Liver (tissue), 8 donors: ENCODE measurements at regions not wholly inside any gene's neighbourhood (a gene's known extent, or its start where the extent isn't known, plus 50 kb on each side); places are given as distances from the start of the nearest gene placed in this dataset.

Experiments used
- DNase-seq: peaks from one replicate; pipeline ENCODE4 v3.0.0-alpha.2; 2017; ENCODE audit warnings: low spot score
- H3K27ac ChIP-seq, 2 donors: one replicate each; pipeline ENCODE4 v1.7.0; 2013; ENCODE audit warnings: inconsistent platforms in 2 of 2, low read length in 2 of 2, control low read depth in 1 of 2, low read depth in 1 of 2, mild to moderate bottlenecking in 1 of 2
- H3K27me3 ChIP-seq, 4 donors: one replicate each; pipeline versions ENCODE4 v1.6.1 to v1.7.0; 2013; ENCODE audit warnings: low read length in 3 of 4, inconsistent platforms in 1 of 4, mild to moderate bottlenecking in 1 of 4, moderate library complexity in 1 of 4; ENCODE audit not compliant: control insufficient read depth in 4 of 4, insufficient read depth in 4 of 4
- H3K36me3 ChIP-seq, 4 donors: one replicate each; pipeline versions ENCODE4 v1.6.1 to v1.7.0; 2013; ENCODE audit warnings: low read length in 3 of 4, mild to moderate bottlenecking in 3 of 4, low read depth in 1 of 4, moderate library complexity in 1 of 4; ENCODE audit not compliant: control insufficient read depth in 4 of 4, insufficient read depth in 3 of 4
- H3K4me1 ChIP-seq, 4 donors: one replicate each; pipeline versions ENCODE4 v1.6.1 to v1.7.0; 2013; ENCODE audit warnings: low read length in 3 of 4, mild to moderate bottlenecking in 3 of 4, moderate library complexity in 1 of 4; ENCODE audit not compliant: control insufficient read depth in 4 of 4, insufficient read depth in 4 of 4
- H3K4me3 ChIP-seq, 3 donors: one replicate each; pipeline versions ENCODE4 v1.6.1 to v1.7.0; 2013; ENCODE audit warnings: low read length in 3 of 3, control low read depth in 1 of 3, low read depth in 1 of 3, mild to moderate bottlenecking in 1 of 3
- H3K9ac ChIP-seq, 2 donors: one replicate each; pipeline ENCODE4 v1.7.0; 2013; ENCODE audit warnings: low read length in 2 of 2, mild to moderate bottlenecking in 2 of 2, moderate library complexity in 2 of 2, control low read depth in 1 of 2, low read depth in 1 of 2
- H3K9me3 ChIP-seq, 4 donors: one replicate each; pipeline versions ENCODE4 v1.6.1 to v1.7.0; 2013; ENCODE audit warnings: low read length in 3 of 4; ENCODE audit not compliant: control insufficient read depth in 4 of 4
- CTCF ChIP-seq: fragments of 150-350 bp; IDR thresholded peaks from 2 replicates; pipeline ENCODE4 v1.5.1; 2017; ENCODE audit warnings: improper control_type of control experiment, low read depth, low read length; ENCODE audit not compliant: missing input control
- EGR1 ChIP-seq, 2 donors: IDR thresholded peaks; 2 replicates each; pipeline ENCODE4 v1.6.1; 2016 to 2018; ENCODE audit warnings: antibody characterized with exemption in 2 of 2, low read depth in 2 of 2
- FOXA1 ChIP-seq: IDR thresholded peaks from 2 replicates; pipeline ENCODE4 v1.6.1; 2016; ENCODE audit warnings: antibody characterized with exemption
- FOXA2 ChIP-seq: IDR thresholded peaks from 2 replicates; pipeline ENCODE4 v1.6.1; 2016; ENCODE audit warnings: antibody characterized with exemption
- HNF4A ChIP-seq, 2 donors: conservative IDR thresholded peaks; 2 replicates each; pipeline ENCODE4 v1.6.1; 2016; ENCODE audit warnings: antibody characterized with exemption in 2 of 2, mild to moderate bottlenecking in 2 of 2
- HNF4G ChIP-seq: IDR thresholded peaks from 2 replicates; pipeline ENCODE4 v1.6.1; 2016; ENCODE audit warnings: antibody characterized with exemption
- MAX ChIP-seq: IDR thresholded peaks from 2 replicates; pipeline ENCODE4 v1.6.1; 2016; ENCODE audit warnings: antibody characterized with exemption
- RAD21 ChIP-seq, 2 donors: IDR thresholded peaks; 2 replicates each; pipeline ENCODE4 v1.6.1; 2016; ENCODE audit warnings: antibody characterized with exemption in 2 of 2, mild to moderate bottlenecking in 2 of 2
- REST ChIP-seq: IDR thresholded peaks from 2 replicates; pipeline ENCODE4 v1.6.1; 2016; ENCODE audit warnings: antibody characterized with exemption, mild to moderate bottlenecking
- RXRA ChIP-seq, 2 donors: IDR thresholded peaks; 2 replicates each; pipeline ENCODE4 v1.6.1; 2017 to 2018; ENCODE audit warnings: antibody characterized with exemption in 2 of 2, mild to moderate bottlenecking in 1 of 2
- SP1 ChIP-seq: IDR thresholded peaks from 2 replicates; pipeline ENCODE4 v1.6.1; 2018; ENCODE audit warnings: antibody characterized with exemption, mild to moderate bottlenecking
- TAF1 ChIP-seq: conservative IDR thresholded peaks from 2 replicates; pipeline ENCODE4 v1.6.1; 2016; ENCODE audit warnings: antibody characterized with exemption, mild to moderate bottlenecking
- YY1 ChIP-seq: IDR thresholded peaks from 2 replicates; pipeline ENCODE4 v1.6.1; 2016; ENCODE audit warnings: antibody characterized with exemption, mild to moderate bottlenecking
- ZBTB33 ChIP-seq: IDR thresholded peaks from 2 replicates; pipeline ENCODE4 v1.6.1; 2016; ENCODE audit warnings: antibody characterized with exemption
- WGBS: extraction: QIAGEN DNeasy Blood & Tissue Kit; methylation state at CpG from one replicate; pipeline ENCODE4 v1.1.7; 2013; 5-methylcytosine and 5-hydroxymethylcytosine counted together
- donor health status: healthy.
- donor health status: healthy.
- donor health status: healthy.
- donor health status: healthy.
- donor health status: healthy.

DNA sequence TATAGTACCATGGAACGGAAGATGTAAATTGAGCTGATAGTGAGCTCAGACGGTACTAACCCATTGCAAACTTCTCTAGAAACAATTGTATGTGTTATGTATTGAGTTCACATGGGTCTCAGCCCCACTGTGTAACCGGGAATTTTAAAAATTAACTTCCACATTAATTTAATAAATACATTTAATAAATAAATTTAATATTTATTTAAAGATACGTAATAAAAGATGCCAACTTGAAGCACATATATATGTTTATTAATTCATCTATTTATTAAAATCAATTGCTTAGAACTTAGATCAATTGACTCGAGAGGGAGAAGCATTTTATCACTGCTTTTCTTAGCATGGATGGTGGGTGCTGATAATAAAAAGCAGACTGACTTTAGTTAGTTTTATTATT is 170.1 kb upstream of the NPVF start:
- Histone ChIP-seq H3K9ac (no peak overlapping the region), H3K27me3 (peaks cover 0 to 3% (median 0%) of the 10 kb centered on the region in 4 donors), H3K4me3 (no peak overlapping the region), H3K9me3 (no peaks in the 10 kb centered on the region), H3K27ac (no peak overlapping the region), H3K4me1 (no peaks in the 10 kb centered on the region), H3K36me3 (no peaks in the 10 kb centered on the region)
- TF ChIP-seq FOXA1 (no peak), MAX (no peak), HNF4G (no peak), RXRA (IDR thresholded peaks at IDR 0.05) (no peak), CTCF (no peak), HNF4A (conservative IDR thresholded peaks at IDR 0.05) (no peak)
- WGBS, result 82% methylated on average over 5 of the region's 5 CpGs
- DNase-seq, result no peak

DNA sequence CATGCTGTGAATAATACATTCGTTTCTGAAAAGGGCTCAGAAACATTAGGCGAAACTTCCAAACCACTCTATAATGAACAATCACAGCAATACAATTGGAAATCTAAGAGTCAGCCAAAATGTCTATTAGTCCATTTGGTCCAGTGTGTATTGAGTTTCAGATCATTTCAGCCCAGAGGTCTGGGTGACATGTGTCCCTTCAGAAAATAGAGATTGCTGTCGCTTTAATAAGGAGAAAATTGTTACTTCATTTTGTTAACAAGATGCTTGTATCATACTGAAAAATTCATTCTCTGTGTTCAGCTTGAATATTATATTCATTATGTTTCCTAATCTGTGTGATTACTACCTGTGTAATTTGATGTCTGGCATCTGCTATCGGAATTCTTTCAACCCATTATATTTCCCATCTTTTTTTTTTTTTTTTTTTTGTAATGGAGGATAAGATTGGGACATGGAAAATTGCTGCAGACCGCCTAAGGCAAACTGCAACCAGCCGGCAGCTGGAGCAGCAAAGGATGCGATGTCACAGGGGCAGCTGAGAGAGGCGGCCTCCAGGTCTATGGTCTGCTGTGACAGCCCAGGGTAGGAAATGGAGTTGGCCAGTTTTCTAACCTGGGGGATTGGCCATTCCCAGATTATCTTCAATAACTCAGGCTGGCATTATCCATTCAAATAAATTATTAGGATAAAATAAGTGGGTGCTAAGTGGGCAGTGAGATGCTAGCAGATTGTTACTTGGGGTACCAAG is 170.9 kb upstream of the NPVF start:
- Histone ChIP-seq H3K27me3 (peaks cover 0 to 3% (median 0%) of the 10 kb centered on the region in 4 donors), H3K4me3 (no peak overlapping the region), H3K9ac (no peak overlapping the region), H3K9me3 (no peaks in the 10 kb centered on the region), H3K4me1 (no peaks in the 10 kb centered on the region), H3K36me3 (no peaks in the 10 kb centered on the region), H3K27ac (no peak overlapping the region)
- no peak for DNase-seq
- 87% methylated on average over 8 of the region's 8 CpGs for WGBS
- TF ChIP-seq YY1, result no peak
- TF ChIP-seq CTCF, result no peak
- no peak for TF ChIP-seq SP1
- no peak for TF ChIP-seq ZBTB33
- TF ChIP-seq HNF4G, result no peak

DNA sequence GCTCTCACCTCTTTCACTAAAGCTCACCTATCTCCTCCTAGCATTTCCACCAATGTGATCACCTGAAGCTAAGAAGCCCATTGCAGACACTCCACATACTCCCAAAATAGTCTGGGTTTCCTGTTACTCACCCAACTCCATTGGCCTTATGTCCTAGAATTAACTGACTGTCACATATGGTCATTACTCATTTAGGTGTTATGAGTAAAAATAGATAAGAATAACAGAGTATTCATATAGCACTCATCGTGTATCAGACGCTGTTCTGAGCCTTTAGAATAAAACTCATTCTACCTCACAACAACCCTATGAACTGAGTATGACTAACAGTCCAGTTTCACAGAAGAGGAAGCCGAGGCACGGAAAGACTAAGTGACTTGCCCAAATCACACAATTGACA is 174.2 kb upstream of the NPVF start:
- 93% methylated on average over 4 of the region's 4 CpGs for WGBS
- no peaks in the 10 kb centered on the region for H3K4me1 ChIP-seq
- TF ChIP-seq EGR1 (IDR thresholded peaks at IDR 0.05; ENCODE audit: low read depth in 2 of 2), result no peak
- TF ChIP-seq RAD21 (IDR thresholded peaks at IDR 0.05), result no peak
- no peak for TF ChIP-seq TAF1
- TF ChIP-seq FOXA2, result no peak
- TF ChIP-seq SP1, result no peak
- no peak for TF ChIP-seq CTCF
- TF ChIP-seq HNF4G, result no peak
- TF ChIP-seq REST, result no peak

More for the DNA sequence above, 174.2 kb upstream of the NPVF start:
- no peak overlapping the region for H3K9ac ChIP-seq
- no peaks in the 10 kb centered on the region for H3K36me3 ChIP-seq
- H3K9me3 ChIP-seq, result no peaks in the 10 kb centered on the region
- DNase-seq, result no peak
- peaks cover 0 to 3% (median 0%) of the 10 kb centered on the region in 4 donors for H3K27me3 ChIP-seq
- H3K27ac ChIP-seq, result no peak overlapping the region
- H3K4me3 ChIP-seq, result no peak overlapping the region
